Muscle of arm (tissue), 1 donor: ENCODE measurements at regions not wholly inside any gene's neighbourhood (a gene's known extent, or its start where the extent isn't known, plus 50 kb on each side); places are given as distances from the start of the nearest gene placed in this dataset.

Experiments
- DNase-seq: peaks from one replicate; pipeline ENCODE4 v3.0.0-alpha.2; 2013

DNA sequence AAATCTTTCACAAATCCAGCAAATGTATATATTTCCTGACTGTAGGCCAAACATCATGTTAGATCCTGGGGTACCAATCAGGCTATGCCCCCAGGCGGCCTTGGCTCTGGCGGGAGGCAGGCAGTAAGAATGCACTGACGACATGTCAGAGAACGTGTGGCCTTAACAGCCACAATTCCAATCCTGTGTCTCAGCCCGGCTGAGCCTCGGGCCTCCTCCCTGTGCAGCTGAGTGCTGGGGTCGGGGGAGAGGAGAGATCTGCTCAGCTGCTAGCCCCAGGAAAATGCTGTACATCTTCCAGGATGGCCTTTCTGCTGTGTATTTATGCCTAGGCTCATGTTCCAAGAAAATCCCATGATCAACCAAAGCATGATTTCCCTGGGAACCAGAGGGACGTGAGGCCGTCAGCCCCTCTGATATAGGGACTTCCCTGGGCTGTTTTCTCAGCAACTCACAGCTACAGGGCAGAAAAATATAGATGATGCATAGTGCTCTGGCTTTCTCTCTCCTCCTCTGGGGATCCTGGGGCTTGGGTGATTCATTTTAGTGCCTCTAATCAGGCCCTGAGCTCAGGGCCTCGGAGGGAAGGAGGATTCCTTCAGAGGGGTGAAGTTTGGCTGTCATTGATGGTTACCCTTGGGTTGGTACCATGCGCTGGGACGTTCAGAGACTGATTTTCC, 604.0 kb downstream of the HS3ST4 start:
- DNase-seq, result no peak

GRCh38 chr16:26301516-26301915, 609.8 kb downstream of the HS3ST4 start:
- DNase-seq, result no peak

DNA sequence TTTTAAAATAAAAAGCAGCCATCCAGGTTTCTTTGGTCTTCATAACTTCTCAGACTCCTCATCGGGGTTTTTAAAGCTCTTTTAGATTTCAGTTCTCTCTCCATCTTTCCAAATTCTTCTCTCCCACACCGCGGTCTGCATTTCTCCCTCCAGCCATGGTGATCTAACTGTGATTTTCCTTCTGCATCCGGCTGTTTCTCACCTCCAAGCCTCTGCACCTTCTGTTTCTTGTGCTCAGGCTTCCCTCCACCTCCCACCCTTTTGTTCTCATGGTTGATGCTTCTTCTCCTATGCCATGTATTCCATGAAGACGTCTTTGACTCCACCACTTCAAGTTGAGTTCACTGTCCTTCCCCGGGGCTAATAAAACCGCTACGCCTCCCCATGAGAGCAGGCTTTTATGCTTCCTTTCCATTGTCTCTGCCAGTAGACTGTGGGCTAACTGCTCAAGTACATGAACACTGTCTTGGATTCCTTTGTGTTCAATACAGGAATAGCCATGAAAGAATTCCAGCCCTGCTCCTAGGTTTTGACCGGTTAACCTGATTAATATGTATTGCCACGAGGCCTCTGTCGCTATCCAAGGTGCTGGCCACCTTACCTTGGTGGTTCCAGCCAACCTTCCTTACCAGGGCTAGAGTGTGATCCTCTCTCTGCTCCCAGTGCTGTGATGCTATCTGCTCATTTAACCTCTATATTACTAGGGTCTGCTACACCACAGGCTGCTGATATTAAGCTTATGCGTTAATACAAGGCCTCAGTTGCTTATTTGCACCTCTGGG, 625.1 kb downstream of the HS3ST4 start:
- DNase-seq, result no peak

DNA sequence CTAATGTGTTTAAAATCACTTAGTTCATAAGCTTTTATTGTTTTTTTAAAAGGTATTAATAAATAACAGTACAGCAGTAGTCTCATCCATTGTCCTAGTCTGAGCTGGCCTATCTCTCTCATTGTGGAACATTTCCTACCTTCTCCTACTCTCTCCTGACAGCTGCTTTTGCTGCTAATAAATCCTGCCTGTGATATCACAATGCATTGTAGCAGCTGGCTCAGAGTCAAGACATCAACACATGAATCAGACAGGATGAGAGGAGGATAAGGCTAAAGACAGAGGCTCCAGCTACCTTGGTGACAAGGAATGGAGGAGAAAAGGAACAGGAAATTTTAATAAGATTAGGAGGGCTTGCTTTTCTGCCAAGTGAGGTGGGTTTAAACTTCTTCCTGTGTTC, 626.1 kb downstream of the HS3ST4 start:
- DNase-seq, result no peak

- no peak for DNase-seq
Measured at GRCh38 chr16:26330654-26331053, 638.9 kb downstream of the HS3ST4 start.

DNA sequence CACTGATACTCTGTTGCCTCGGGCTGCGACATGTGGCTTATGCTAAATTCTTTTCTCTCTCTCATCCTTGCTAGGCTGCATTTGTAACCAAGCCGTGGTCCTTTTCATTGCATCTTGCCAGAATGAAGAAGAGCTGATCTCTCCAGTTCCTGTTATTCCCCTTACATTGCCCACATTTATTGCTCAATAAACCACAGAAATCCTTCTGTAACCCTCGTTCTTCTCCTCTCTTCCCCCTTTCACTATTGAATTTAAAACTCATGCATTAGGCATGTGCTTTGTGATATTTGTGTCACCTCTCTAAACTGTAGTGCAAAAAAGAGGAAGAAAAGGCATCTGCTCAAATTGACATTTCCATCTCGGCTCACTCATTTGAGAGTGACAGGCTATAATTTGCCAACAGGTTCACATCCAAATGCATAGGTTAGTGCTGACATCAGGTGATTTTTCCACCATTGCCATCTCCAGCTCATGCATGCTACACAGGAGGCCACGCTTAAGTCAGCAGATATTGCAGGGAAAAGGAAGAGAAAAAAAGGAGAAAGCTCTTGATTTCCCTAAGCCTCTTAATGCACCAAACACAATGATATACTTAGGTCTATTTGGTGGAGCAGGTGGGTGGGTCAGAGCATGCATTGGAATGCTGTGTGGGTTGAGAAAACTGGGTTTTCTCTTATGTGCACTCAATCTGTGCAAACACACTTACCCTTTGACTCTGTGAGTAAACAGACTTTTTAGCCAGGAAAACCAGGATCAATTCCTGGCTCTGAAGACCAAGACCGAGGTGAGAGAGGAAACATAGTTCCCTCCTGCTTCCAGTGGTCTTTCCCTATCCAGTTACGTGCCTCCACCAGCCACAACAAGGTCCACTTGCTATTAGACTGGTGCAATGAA, 642.7 kb downstream of the HS3ST4 start:
- DNase-seq, result no peak

DNA sequence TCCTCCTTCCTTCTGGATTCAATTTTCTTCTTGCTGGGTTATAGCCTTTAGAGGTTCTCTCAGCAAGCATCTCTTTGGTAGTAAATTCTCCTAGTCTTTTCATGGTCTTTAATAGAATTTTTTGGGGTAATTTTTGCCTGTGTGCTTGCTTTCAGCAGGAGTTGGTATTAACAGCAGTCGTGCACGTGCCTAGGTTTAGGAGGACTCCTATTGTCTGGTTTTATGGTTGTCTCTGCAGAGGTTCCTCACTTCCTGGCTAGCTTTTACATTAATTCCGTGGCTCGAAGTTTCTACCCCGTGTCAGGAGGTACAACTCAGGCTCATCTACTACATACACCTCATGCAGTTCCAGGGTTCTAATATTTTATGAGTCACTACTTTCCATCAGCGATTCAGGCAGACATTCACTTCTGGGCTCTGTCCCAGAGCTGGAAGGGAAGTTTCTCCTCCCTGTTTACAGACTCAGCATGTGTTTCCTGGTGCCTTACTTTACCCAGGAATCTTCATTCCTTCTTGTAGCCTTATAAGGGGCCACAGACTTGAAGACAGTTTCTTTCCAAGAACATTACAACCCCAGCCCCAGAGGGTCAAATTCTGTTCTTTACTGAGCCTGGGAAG, 643.6 kb downstream of the HS3ST4 start:
- no peak for DNase-seq

DNA sequence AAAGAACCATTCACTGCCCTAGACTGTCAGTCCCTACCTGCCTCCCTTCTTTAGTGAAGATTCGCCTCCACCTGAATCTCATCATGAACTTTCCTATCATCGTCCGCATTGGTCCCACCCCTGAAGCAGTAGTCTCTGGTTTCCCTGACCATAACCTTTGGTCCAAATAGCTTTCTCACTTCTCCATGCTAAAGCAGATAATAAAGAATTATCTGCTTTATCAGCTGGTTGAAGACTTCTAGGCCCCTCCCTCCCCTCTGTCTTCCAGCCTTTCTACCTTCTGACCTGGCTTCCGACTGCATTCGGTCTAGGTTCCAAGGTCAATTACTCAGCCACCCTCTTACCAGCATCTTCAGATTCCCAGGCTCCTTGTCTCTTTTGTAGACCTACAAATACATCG, 650.9 kb downstream of the HS3ST4 start:
- no peak for DNase-seq

GRCh38 chr16:26344240-26344776, 652.5 kb downstream of the HS3ST4 start:
- DNase-seq, result no peak

DNA sequence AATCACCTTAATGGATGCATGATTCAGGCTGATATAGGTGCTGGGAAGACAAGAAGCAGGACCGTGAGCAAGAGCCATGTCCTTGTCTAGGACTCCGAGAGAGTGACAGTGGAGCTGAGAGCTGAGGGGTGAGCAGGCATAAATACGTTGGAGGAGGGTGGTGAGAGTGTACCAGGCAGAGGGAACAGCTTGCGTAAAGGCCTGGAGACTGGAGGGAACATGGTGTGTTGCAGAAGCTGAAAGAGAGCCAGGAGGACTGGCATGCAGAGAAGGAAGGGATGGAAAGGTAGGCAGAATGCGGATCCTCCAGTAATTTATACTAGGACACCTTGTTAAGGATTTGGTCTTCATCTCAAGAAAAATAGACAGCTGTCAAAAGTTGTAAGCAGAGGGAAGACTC, 653.2 kb downstream of the HS3ST4 start:
- no peak for DNase-seq

DNA sequence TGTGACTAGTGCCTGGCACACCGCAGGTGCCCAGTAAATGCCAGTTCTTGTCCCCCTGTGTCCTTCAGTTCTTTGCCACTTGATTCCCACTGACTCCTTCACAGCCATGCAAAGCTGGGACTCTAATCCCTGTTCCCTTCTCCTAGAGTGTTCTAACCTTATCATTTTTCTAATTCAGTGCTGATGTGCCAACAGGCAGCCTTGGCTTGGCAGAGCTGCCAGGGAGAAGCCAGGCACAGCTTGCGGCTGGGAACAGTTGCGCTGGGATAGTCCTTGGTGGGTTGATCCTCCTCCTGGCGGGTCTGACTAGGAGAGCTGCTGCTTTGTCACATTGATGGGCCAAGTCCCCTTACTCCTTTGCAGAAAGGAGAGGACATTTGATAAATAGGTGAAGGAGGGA, 654.2 kb downstream of the HS3ST4 start:
- no peak for DNase-seq

- DNase-seq, result no peak
Measured at GRCh38 chr16:26348095-26348494, 656.3 kb downstream of the HS3ST4 start.

DNA sequence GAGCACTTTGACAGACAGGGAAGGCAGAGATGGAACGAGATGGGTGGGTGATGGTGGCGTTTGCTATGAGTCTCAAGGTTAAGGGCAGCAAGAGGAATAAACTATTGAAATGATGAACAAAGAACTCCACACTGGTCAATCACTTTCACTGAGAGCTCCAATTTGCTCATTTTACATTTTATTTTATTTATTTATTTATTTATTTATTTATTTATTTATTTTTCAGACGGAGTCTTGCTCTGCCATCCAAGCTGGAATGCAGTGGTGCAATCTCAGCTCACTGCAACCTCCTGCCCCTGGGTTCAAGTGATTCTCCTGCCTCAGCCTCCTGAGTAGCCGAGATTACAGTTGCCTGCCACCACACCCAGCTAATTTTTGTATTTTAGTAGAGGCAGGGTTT, 669.1 kb downstream of the HS3ST4 start:
- no peak for DNase-seq

- DNase-seq, result no peak
Measured at GRCh38 chr16:26363581-26363980, 671.8 kb downstream of the HS3ST4 start.

DNA sequence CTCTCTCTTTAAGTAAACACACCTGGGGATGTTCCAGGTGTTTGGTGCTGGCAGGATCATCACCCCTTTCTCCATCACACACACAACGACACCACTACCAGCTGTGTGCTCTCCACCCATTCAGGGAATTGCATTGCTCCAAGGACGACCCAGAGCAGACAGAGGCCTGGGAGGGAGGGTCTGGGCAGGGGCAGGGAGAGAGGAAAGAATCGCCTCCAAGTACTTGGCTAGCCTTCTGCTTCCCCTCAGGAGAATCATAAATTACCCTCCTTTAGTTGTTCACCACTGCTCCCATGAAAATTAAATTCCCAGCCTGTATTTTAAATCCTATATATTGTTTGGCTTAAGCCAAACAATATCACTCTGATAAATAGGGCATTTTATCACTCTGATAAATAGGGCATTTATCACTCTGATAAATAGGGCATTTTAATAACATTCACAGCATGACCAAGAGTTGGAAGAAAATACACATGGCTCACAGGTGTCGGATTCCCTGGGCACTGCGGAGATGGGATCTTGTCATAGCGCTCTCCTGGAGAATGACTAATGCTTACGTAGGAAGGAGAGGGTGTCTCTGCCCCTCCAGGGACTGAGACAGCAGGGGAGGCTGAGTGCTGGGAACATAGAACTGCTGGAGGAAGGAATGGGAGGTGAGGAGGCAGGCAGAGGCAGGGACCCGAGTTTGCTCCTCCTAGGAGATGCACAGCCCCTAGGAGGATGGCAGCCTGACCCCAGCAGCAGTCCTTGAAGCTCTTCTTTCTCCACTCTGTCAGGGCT, 673.6 kb downstream of the HS3ST4 start:
- DNase-seq, result peak; percentile 5

DNA sequence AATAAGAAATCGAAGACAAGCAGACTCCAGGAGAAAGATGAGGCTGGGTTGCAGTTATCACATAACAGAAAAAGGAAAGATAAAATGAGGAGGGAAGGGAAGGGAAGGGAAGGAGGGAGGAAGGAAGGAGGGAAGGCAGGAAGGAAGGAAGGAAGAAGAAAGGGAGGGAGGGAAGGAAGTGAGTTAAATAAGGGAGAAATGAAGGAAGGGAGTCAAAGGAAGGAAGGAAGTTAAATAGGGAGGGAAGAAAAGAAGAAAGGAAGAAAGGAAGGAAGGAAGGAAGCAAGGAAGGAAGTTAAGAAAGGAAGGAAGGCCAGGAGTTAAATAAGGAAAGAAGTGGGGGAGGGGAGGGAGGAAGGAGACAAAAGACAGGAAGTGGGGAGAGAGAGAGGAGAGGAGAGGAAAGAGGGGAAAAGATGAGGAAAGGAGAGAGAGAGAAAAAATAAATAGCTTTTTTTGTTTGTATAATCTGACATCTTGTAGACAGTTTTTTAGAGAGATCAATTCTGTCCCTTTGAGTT, 679.6 kb downstream of the HS3ST4 start:
- no peak for DNase-seq

GRCh38 chr16:26374279-26374925, 682.6 kb downstream of the HS3ST4 start:
- no peak for DNase-seq

DNA sequence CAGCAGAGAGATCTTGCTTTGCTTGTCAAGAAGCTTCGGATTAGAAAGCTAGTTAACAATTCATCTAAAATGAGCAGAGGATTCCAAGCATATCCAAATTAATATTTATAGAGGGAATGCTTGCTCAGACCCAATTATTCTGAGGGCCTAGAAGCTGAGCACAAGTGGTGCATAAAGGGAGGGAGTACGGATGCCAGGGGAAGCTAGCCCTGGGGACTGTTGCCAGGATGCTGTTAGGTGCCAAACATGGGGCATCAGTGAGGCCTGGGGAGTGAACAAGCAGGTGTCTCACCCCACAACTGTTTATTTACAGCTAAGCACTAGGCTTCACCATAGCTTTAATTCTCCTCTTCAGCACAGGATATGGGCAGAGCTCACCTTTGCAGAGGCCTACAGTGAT, 684.1 kb upstream of the C16orf82 start:
- no peak for DNase-seq

DNA sequence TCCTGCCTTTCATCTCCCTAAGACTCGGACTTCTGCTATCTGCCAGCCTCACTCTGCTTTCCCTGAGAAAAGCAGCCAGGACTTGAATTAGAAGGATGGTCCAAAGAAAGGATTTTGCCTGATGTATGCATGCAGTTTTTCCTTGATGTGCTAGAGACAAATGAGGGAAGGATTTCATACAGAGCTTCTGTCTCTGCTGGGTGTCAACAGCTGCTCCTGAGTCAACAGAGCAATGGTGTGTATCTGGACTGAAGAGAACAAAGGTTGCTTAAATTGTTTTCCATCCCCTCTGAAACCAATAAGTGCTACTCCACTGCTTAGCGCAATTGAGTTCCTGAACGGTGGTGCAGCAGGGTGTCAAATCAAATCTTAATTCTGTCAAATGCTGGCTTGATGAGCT, 680.6 kb upstream of the C16orf82 start:
- no peak for DNase-seq

- no peak for DNase-seq
Measured at GRCh38 chr16:26391833-26392232, 674.9 kb upstream of the C16orf82 start.
